Chondrocyte (in vitro differentiated cells): ENCODE measurements at regions not wholly inside any gene's neighbourhood (a gene's known extent, or its start where the extent isn't known, plus 50 kb on each side); places are given as distances from the start of the nearest gene placed in this dataset.

Experiments
- DNase-seq: peaks from one replicate; pipeline ENCODE4 v3.0.0; 2021; ENCODE audit warnings: mixed read lengths, low spot score
- H3K27ac Mint-ChIP-seq: one replicate; pipeline ENCODE4 v1.8.0; 2021; ENCODE audit warnings: mild to moderate bottlenecking, moderate library complexity, mixed read lengths; ENCODE audit not compliant: unreplicated experiment
- H3K27me3 Mint-ChIP-seq: 2 replicates; pipeline ENCODE4 v1.8.0; 2021; ENCODE audit warnings: low read depth, mixed read lengths
- H3K36me3 Mint-ChIP-seq: 2 replicates; pipeline ENCODE4 v1.8.0; 2021; ENCODE audit warnings: low read depth, mixed read lengths
- H3K4me1 Mint-ChIP-seq: 2 replicates; pipeline ENCODE4 v1.8.0; 2021; ENCODE audit warnings: low read depth, mild to moderate bottlenecking, mixed read lengths
- H3K4me3 Mint-ChIP-seq: one replicate; pipeline ENCODE4 v1.8.0; 2021; ENCODE audit warnings: mild to moderate bottlenecking, moderate library complexity, mixed read lengths; ENCODE audit not compliant: unreplicated experiment
- H3K9me3 Mint-ChIP-seq: 2 replicates; pipeline ENCODE4 v1.8.0; 2021; ENCODE audit warnings: low read depth, mixed read lengths
- TF ChIP-seq, protein P1 (sequence below): fragments of 200-600 bp; sonication (generic); IDR thresholded peaks from 2 replicates; pipeline ENCODE4 v1.5.0; 2021; ENCODE audit warnings: antibody characterized with exemption, mild to moderate bottlenecking, moderate library complexity

DNA sequence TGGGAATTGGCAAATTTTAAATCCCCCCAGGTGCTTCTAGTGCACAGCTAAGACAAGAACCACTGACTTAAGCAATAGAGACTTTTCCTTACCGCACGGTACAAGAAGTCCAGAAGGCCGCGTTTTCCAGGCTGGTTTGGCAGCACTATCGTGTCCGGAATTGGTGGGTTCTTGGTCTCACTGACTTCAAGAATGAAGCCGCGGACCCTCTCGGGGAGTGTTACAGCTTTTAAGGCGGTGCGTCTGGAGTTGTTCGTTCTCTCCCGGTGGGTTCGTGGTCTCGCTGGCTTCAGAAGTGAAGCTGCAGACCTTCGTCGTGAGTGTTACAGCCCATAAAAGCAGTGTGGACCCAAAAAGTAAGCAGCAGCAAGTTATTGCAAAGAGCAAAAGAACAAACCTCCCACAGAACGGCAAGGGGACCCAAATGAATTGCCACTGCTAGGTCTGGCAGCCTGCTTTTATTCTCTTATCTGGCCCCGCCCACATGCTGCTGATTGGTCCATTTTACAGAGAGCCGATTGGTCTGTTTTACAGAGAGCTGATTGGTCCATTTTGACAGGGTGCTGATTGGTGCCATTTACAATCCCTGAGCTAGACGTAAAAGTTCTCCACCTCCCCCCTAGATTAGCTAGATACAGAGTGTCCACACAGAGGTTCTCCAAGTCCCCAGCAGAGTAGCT is 264.5 kb downstream of the PREX1 start:
- TF ChIP-seq, protein P1, sequence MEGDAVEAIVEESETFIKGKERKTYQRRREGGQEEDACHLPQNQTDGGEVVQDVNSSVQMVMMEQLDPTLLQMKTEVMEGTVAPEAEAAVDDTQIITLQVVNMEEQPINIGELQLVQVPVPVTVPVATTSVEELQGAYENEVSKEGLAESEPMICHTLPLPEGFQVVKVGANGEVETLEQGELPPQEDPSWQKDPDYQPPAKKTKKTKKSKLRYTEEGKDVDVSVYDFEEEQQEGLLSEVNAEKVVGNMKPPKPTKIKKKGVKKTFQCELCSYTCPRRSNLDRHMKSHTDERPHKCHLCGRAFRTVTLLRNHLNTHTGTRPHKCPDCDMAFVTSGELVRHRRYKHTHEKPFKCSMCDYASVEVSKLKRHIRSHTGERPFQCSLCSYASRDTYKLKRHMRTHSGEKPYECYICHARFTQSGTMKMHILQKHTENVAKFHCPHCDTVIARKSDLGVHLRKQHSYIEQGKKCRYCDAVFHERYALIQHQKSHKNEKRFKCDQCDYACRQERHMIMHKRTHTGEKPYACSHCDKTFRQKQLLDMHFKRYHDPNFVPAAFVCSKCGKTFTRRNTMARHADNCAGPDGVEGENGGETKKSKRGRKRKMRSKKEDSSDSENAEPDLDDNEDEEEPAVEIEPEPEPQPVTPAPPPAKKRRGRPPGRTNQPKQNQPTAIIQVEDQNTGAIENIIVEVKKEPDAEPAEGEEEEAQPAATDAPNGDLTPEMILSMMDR, result no peak
- DNase-seq, result no peak
- Mint-ChIP-seq H3K36me3 (no peaks in the 10 kb centered on the region), H3K27ac (no peak overlapping the region), H3K9me3 (no peaks in the 10 kb centered on the region), H3K27me3 (peaks cover 20% of the 10 kb centered on the region), H3K4me1 (no peaks in the 10 kb centered on the region), H3K4me3 (no peak overlapping the region)

DNA sequence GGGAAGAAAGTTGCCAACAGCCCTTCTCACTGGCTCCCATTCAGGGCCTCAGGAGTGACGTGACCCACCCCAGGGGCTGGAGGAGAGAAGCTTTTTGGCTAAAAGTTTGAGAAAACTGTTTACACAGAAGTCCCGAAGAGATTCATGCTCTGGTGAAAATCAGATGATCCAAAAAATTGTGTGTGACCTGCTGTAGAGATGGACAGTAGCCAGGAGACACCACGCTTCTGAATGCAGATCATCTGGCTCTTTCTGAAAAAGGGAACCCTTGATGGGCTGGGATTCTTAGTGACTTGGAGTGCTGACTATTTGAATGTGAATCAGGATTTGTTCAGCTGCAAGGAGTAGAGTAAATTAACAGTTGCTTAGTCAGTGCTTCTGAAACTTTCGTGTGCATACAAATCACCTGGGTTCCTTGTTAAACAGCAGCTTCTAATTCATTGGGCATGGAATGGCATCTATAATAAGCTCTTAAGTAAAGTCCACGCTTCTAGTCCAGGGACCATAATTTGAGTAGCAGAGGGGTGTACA is 265.1 kb downstream of the PREX1 start:
- H3K4me3 Mint-ChIP-seq, result no peak overlapping the region
- H3K27me3 Mint-ChIP-seq, result peaks cover 13% of the 10 kb centered on the region
- DNase-seq, result no peak
- no peaks in the 10 kb centered on the region for H3K9me3 Mint-ChIP-seq
- H3K4me1 Mint-ChIP-seq, result no peaks in the 10 kb centered on the region
- no peaks in the 10 kb centered on the region for H3K36me3 Mint-ChIP-seq
- TF ChIP-seq, protein P1, result no peak
- H3K27ac Mint-ChIP-seq, result no peak overlapping the region

DNA sequence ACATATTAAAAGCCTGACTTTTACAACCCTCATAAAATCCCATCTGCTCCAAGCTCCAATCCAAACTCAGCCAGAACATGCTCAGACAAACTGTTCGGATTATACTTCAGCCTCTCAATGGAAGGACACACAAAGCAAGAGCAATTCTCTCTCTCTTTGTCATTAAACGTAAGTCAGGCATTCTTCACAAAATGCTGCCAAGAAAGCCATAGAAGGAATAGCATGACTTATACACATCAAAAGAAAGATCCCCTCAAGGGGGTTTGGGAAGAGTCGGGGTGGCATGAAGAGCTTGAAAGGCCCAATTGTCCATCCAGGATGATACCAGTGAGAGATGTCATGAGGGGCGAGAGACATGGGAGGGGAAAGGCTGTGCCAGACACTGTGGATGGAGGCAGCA is 268.9 kb downstream of the PREX1 start:
- DNase-seq, result no peak
- no peaks in the 10 kb centered on the region for H3K36me3 Mint-ChIP-seq
- H3K4me1 Mint-ChIP-seq, result no peaks in the 10 kb centered on the region
- H3K4me3 Mint-ChIP-seq, result no peak overlapping the region
- no peaks in the 10 kb centered on the region for H3K9me3 Mint-ChIP-seq
- H3K27ac Mint-ChIP-seq, result no peak overlapping the region
- TF ChIP-seq, protein P1, result no peak
- H3K27me3 Mint-ChIP-seq, result peaks cover 14% of the 10 kb centered on the region

DNA sequence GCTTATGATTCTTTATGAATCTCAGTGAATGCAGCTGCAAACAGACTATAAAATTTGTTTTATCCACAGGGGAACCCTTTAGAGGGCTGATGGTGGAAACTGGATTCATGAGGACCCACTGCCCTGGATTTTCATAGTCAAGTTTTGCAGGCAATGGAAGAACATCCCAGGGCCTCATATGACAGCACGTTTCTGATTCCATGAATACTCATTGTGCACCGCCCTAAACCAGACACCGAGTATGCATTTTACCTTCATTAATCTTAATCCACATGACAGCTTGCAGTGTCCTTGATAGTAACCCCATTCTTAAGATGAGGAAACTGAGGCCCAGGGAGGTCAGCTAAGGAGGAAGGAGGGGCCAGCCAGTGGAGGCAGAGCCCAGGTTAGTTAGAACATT is 270.4 kb downstream of the PREX1 start:
- H3K4me3 Mint-ChIP-seq, result no peak overlapping the region
- no peak overlapping the region for H3K27ac Mint-ChIP-seq
- H3K4me1 Mint-ChIP-seq, result no peaks in the 10 kb centered on the region
- H3K27me3 Mint-ChIP-seq, result peaks cover 20% of the 10 kb centered on the region
- H3K9me3 Mint-ChIP-seq, result no peaks in the 10 kb centered on the region
- no peaks in the 10 kb centered on the region for H3K36me3 Mint-ChIP-seq
- TF ChIP-seq, protein P1, result no peak
- no peak for DNase-seq

DNA sequence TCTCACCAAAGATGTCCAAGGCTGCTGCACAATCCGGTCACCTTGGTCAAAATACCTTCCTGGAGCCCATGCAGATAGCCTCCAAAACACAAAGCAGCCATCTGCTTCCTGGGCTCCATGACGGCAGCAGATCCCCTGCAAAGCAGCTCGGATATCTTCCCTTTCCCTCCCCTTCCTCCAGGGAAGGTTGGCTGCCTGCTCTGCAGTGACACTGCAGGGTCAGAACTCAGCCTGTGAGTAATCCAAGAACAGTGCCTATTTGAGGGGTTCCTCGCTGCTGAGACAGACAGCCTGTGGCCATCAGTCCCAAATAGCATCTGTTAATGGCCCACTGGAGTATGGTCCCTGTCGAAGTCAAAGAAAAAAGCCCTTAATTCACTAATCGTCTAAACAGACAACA is 270.8 kb downstream of the PREX1 start:
- Mint-ChIP-seq H3K36me3 (no peaks in the 10 kb centered on the region), H3K4me1 (no peaks in the 10 kb centered on the region), H3K27me3 (peaks cover 22% of the 10 kb centered on the region), H3K9me3 (no peaks in the 10 kb centered on the region), H3K4me3 (no peak overlapping the region), H3K27ac (no peak overlapping the region)
- TF ChIP-seq, protein P1, result no peak
- DNase-seq, result no peak
